Right kidney (tissue), 1 donor: ENCODE measurements at regions not wholly inside any gene's neighbourhood (a gene's known extent, or its start where the extent isn't known, plus 50 kb on each side); places are given as distances from the start of the nearest gene placed in this dataset.

ENCODE experiments used
- DNase-seq: peaks from one replicate; pipeline ENCODE4 v3.0.0-alpha.2; 2016

GRCh38 chr20:51266353-51266752 lies 243.4 kb upstream of the KCNG1 start:
- DNase-seq: no peak

- no peak for DNase-seq
Observed at GRCh38 chr20:51265361-51265760, 242.5 kb upstream of the KCNG1 start.

- DNase-seq: no peak
Observed at GRCh38 chr20:51262240-51262639, 239.3 kb upstream of the KCNG1 start.

- no peak for DNase-seq
Observed at GRCh38 chr20:51259455-51259854, 236.5 kb upstream of the KCNG1 start.

- DNase-seq: no peak
Observed at GRCh38 chr20:51258582-51259165, 235.8 kb upstream of the KCNG1 start.

GRCh38 chr20:51255417-51255816 lies 232.5 kb upstream of the KCNG1 start:
- no peak for DNase-seq

GRCh38 chr20:51253280-51253679 lies 230.4 kb upstream of the KCNG1 start:
- DNase-seq: no peak

- DNase-seq: no peak
Observed at GRCh38 chr20:51249781-51250180, 226.9 kb upstream of the KCNG1 start.

GRCh38 chr20:51249215-51249614 lies 226.3 kb upstream of the KCNG1 start:
- DNase-seq: no peak

- DNase-seq: no peak
Observed at GRCh38 chr20:51244466-51244865, 221.6 kb upstream of the KCNG1 start.

GRCh38 chr20:51238675-51239305 lies 215.9 kb upstream of the KCNG1 start:
- DNase-seq: no peak

- no peak for DNase-seq
Observed at GRCh38 chr20:51237791-51238190, 214.9 kb upstream of the KCNG1 start.

- DNase-seq: no peak
Observed at GRCh38 chr20:51237278-51237677, 214.4 kb upstream of the KCNG1 start.

- no peak for DNase-seq
Observed at GRCh38 chr20:51236421-51236820, 213.5 kb upstream of the KCNG1 start.

GRCh38 chr20:51233345-51233744 lies 210.4 kb upstream of the KCNG1 start:
- no peak for DNase-seq

- DNase-seq: no peak
Observed at GRCh38 chr20:51230727-51231126, 207.8 kb upstream of the KCNG1 start.

GRCh38 chr20:51228763-51229162 lies 205.9 kb upstream of the KCNG1 start:
- DNase-seq: no peak

GRCh38 chr20:51227744-51228143 lies 204.8 kb upstream of the KCNG1 start:
- DNase-seq: no peak

GRCh38 chr20:51223183-51223720 lies 200.3 kb upstream of the KCNG1 start:
- no peak for DNase-seq

- DNase-seq: no peak
Observed at GRCh38 chr20:51221791-51222408, 199.0 kb upstream of the KCNG1 start.

- no peak for DNase-seq
Observed at GRCh38 chr20:51221103-51221502, 198.2 kb upstream of the KCNG1 start.

GRCh38 chr20:51220293-51220706 lies 197.4 kb upstream of the KCNG1 start:
- no peak for DNase-seq

- DNase-seq: no peak
Observed at GRCh38 chr20:51219544-51219943, 196.6 kb upstream of the KCNG1 start.

- no peak for DNase-seq
Observed at GRCh38 chr20:51218603-51219002, 195.7 kb upstream of the KCNG1 start.
